K562 (cell line): ENCODE measurements at regions not wholly inside any gene's neighbourhood (a gene's known extent, or its start where the extent isn't known, plus 50 kb on each side); places are given as distances from the start of the nearest gene placed in this dataset.

ENCODE experiments used
- ATAC-seq: fragments of 200-7000 bp; cut with Tn5 transposase; 3 replicates; pipeline ENCODE4 v1.9.1; 2020; ENCODE audit warnings: moderate library complexity
- BruUV-seq: library from RNA; stranded (reverse); fragments of 400-500 nt; replicated peaks from 2 replicates; lab custom pipeline; 2021; lab: Mats Ljungman, UMichigan
- CTCF ChIA-PET: fragments of 300-600 bp; formaldehyde crosslinking; extraction: SDS; loops from one replicate; lab custom pipeline; 2021; ENCODE audit warnings: low intra/inter-chr PET ratio; lab: Yijun Ruan, JAX
- POLR2A ChIA-PET: fragments of 300-600, 350-650 bp; sonication (Branson Sonifier 250); formaldehyde crosslinking; extraction: SDS; loops from one replicate; lab custom pipeline; 2021; ENCODE audit warnings: antibody characterized with exemption, inconsistent platforms; lab: Yijun Ruan, JAX
- DNase-seq, 4 experiments: peaks; one replicate each; pipeline versions ENCODE4 v3.0.0 to v3.0.0-alpha.2; 2011 to 2018; ENCODE audit warnings: low spot score in 3 of 4, mixed read lengths in 3 of 4; ENCODE audit errors: extremely low read depth in 1 of 4
- FAIRE-seq: peaks from 2 replicates; lab custom pipeline; 2011; peaks lifted over from hg19 to GRCh38; lab: Jason Lieb, UNC
- H2AFZ ChIP-seq: 2 replicates; pipeline ENCODE4 v1.6.0; 2011; ENCODE audit warnings: low read depth, low read length, control low read depth, inconsistent platforms
- H3K27ac ChIP-seq: fragments of 200-600 bp; 3 replicates; pipeline ENCODE4 v1.8.0; 2011; ENCODE audit warnings: low read depth, mild to moderate bottlenecking, control low read depth, inconsistent platforms, low read length, moderate library complexity, mixed read lengths; ENCODE audit errors: extremely low read depth
- H3K27me3 ChIP-seq, 2 experiments: fragments of 300-600 bp in 1 of 2; 2 replicates in 1 of 2; 3 replicates in 1 of 2; pipeline versions ENCODE4 v1.6.0 to v1.8.0; 2011; ENCODE audit warnings: inconsistent platforms in 2 of 2, low read length in 2 of 2, mild to moderate bottlenecking in 1 of 2, mixed read lengths in 1 of 2, moderate library complexity in 1 of 2; ENCODE audit not compliant: control insufficient read depth in 2 of 2, insufficient read depth in 2 of 2
- H3K36me3 ChIP-seq: fragments of 300-600 bp; 3 replicates; pipeline ENCODE4 v1.8.0; 2011; ENCODE audit warnings: mild to moderate bottlenecking, low read length, inconsistent platforms; ENCODE audit not compliant: control insufficient read depth, insufficient read depth
- H3K4me1 ChIP-seq, 2 experiments: fragments of 200-600 bp in 1 of 2; replicated peaks in 1 of 2; 2 replicates in 1 of 2; 3 replicates in 1 of 2; pipeline versions ENCODE4 v1.5.1 to v1.8.0; 2011; ENCODE audit warnings: inconsistent platforms in 2 of 2, low read length in 2 of 2, mild to moderate bottlenecking in 1 of 2, mixed read lengths in 1 of 2, moderate library complexity in 1 of 2; ENCODE audit not compliant: control insufficient read depth in 2 of 2, insufficient read depth in 2 of 2
- H3K4me2 ChIP-seq: 2 replicates; pipeline ENCODE4 v1.6.1; 2011; ENCODE audit warnings: low read length, control low read depth, inconsistent platforms, mixed read lengths; ENCODE audit not compliant: insufficient read depth
- H3K4me3 ChIP-seq: fragments of 200-600 bp; sonication (generic), shearing (Covaris generic); 2 replicates; pipeline ENCODE4 v1.5.1; 2016; ENCODE audit warnings: control low read depth, inconsistent platforms
- H3K79me2 ChIP-seq: fragments of 200-600 bp; 3 replicates; pipeline ENCODE4 v1.8.0; 2011; ENCODE audit warnings: low read length, inconsistent platforms; ENCODE audit not compliant: control insufficient read depth, insufficient read depth
- H3K9ac ChIP-seq, 2 experiments: 2 replicates each; pipeline versions ENCODE4 v1.6.0 to v1.6.1; 2011; ENCODE audit warnings: low read depth in 2 of 2, low read length in 2 of 2, control low read depth in 1 of 2, inconsistent platforms in 1 of 2, mild to moderate bottlenecking in 1 of 2, mixed read lengths in 1 of 2; ENCODE audit not compliant: insufficient read depth in 1 of 2
- H3K9me1 ChIP-seq: one replicate; pipeline ENCODE4 v1.6.0; 2011; ENCODE audit warnings: inconsistent platforms, mild to moderate bottlenecking, low read length, moderate library complexity; ENCODE audit not compliant: control insufficient read depth, insufficient read depth
- H3K9me3 ChIP-seq: replicated peaks from 2 replicates; pipeline ENCODE4 v1.5.1; 2011; ENCODE audit warnings: low read depth, low read length, inconsistent platforms; ENCODE audit not compliant: control insufficient read depth, insufficient read depth
- H4K20me1 ChIP-seq: replicated peaks from 2 replicates; pipeline ENCODE4 v1.6.1; 2011; ENCODE audit warnings: low read length, inconsistent platforms, mixed read lengths; ENCODE audit not compliant: control insufficient read depth, insufficient read depth
- BHLHE40 ChIP-seq: IDR thresholded peaks from 2 replicates; pipeline ENCODE4 v1.6.1; 2011; ENCODE audit warnings: low read length, improper control_type of control experiment
- CC2D1A ChIP-seq: fragments of 450-650 bp; IDR thresholded peaks from 2 replicates; pipeline ENCODE4 v1.6.1; 2017; ENCODE audit warnings: mild to moderate bottlenecking
- ERF ChIP-seq: fragments of 450-650 bp; formaldehyde crosslinking; IDR thresholded peaks from 2 replicates; pipeline ENCODE4 v1.4.0; 2020; ENCODE audit warnings: mild to moderate bottlenecking, mixed read lengths
- SRSF7 ChIP-seq: fragments of 200-400 bp; formaldehyde crosslinking; optimal IDR thresholded peaks from 2 replicates; pipeline ENCODE3; 2017; ENCODE audit warnings: mild to moderate bottlenecking, low read depth, low read length
- ZC3H4 ChIP-seq: sonication (generic); formaldehyde crosslinking; IDR thresholded peaks from 2 replicates; pipeline ENCODE4 v1.9.0; 2021; ENCODE audit warnings: missing genetic modification reagents, borderline replicate concordance
- WGBS: fragments of 100-300 bp; shearing (Covaris generic); methylation state at CpG from one replicate; pipeline ENCODE4 v1.1.6; 2016; ENCODE audit warnings: low coverage, mixed read lengths; ENCODE audit not compliant: insufficient coverage; ENCODE audit errors: missing lambda C conversion rate; 5-methylcytosine and 5-hydroxymethylcytosine counted together
- in situ Hi-C: fragments of 300-500 bp; cut with MboI; formaldehyde crosslinking; loops from 4 replicates; pipeline ENCODE4 v1.15.0; 2018; ENCODE audit warnings: inconsistent platforms, mixed read lengths
- intact Hi-C: fragments of 100-400 bp; cut with micrococcal nuclease; formaldehyde crosslinking; loops from 2 replicates; pipeline ENCODE4 v1.14.2; 2022

DNA sequence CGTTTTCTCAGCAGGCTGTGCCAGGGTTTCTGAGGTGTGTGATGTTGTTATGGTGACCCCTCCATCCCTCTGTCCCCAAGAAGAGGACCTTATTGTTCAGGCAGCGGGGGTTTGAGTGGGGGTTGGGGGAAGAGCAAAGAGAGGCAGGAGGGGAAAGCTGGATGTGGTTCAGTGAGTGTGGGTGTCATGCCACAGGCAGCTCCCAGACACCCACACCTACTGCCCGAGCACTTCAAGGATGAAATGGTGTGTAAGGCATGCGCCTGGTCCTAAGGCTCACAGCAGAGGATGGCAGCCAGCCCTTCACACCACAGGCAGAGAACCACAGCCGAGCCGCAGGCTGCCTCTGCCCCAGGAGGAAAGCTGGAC, 49.9 kb upstream of the STUM start:
- H4K20me1 ChIP-seq = peaks cover 3% of the 10 kb centered on the region; the same call in 1 of the 2 replicates
- POLR2A ChIA-PET = interaction anchor here (0.8 to 1.3 kb wide), 2 partner anchors 15 to 1336 kb away, joined by 3 to 6 read pairs; no protein-coding TSS in a partner anchor
- WGBS = 0% methylated on average over 6 of the region's 6 CpGs
- no peaks in the 10 kb centered on the region for H3K9me3 ChIP-seq
- peaks cover 45 to 54% of the 10 kb centered on the region in 2 experiments for H3K27me3 ChIP-seq
- no peak overlapping the region for H3K4me2 ChIP-seq
- in situ Hi-C loops = no loop called here
- H3K9me1 ChIP-seq = no peaks in the 10 kb centered on the region
- intact Hi-C loops = no loop called here
- FAIRE-seq = no peak
- H3K4me3 ChIP-seq = no peak overlapping the region
- H3K4me1 ChIP-seq = no peaks in the 10 kb centered on the region
- CTCF ChIA-PET = no interaction called here
- DNase-seq = no peak
- H2AFZ ChIP-seq = no peak overlapping the region
- ATAC-seq = no peak
- BruUV-seq = no TSS peak
- H3K79me2 ChIP-seq = no peaks in the 10 kb centered on the region
- no peak overlapping the region for H3K9ac ChIP-seq
- TF ChIP-seq SRSF7 = no peak
- TF ChIP-seq ERF = no peak
- no peak for TF ChIP-seq BHLHE40
- TF ChIP-seq CC2D1A = no peak
- no peak for TF ChIP-seq ZC3H4
- H3K27ac ChIP-seq = no peak overlapping the region
- no peaks in the 10 kb centered on the region for H3K36me3 ChIP-seq
